ENCODE measurements at regions not wholly inside any gene's neighbourhood (a gene's known extent, or its start where the extent isn't known, plus 50 kb on each side); places are given as distances from the start of the nearest gene placed in this dataset.

- Histone ChIP-seq H3K27ac (ENCODE audit: low read depth, low read length, poor library complexity, severe bottlenecking) (no peak overlapping the region), H3K4me1 (ENCODE audit: insufficient read depth, low read length, poor library complexity, severe bottlenecking) (no peaks in the 10 kb centered on the region), H3K36me3 (ENCODE audit: insufficient read depth, low read length, poor library complexity, severe bottlenecking) (no peaks in the 10 kb centered on the region), H3K27me3 (replicated peaks; ENCODE audit: insufficient read depth, low read depth, low read length, poor library complexity) (no peaks in the 10 kb centered on the region), H3K9me3 (ENCODE audit: low read depth, low read length, poor library complexity, severe bottlenecking) (no peaks in the 10 kb centered on the region), H3K4me3 (ENCODE audit: low read depth, low read length, poor library complexity, severe bottlenecking) (no peak overlapping the region)
- BruUV-seq (replicated peaks), result no TSS peak
- TF ChIP-seq EZH2 (IDR thresholded peaks at IDR 0.05; ENCODE audit: borderline replicate concordance, low read depth, low read length, poor library complexity, severe bottlenecking), result no peak
- no peak for TF ChIP-seq CTCF (conservative IDR thresholded peaks at IDR 0.05; ENCODE audit: low read depth, low read length)
- DNase-seq (ENCODE audit: low spot score), result no peak
- CTCF ChIA-PET, result no interaction called here
- POLR2A ChIA-PET (ENCODE audit: low non-redundant PET), result no interaction called here
- intact Hi-C loops (cut with micrococcal nuclease; ENCODE audit: unreplicated experiment), result no loop called here
These were observed 50.8 kb upstream of the NUDT10 start for GRCh38 chrX:51281758-51282318.
